HG02623 (cell line): ENCODE measurements at regions not wholly inside any gene's neighbourhood (a gene's known extent, or its start where the extent isn't known, plus 50 kb on each side); places are given as distances from the start of the nearest gene placed in this dataset.

ENCODE experiments used
- ATAC-seq: cut with Tn5 transposase; IDR thresholded peaks from one replicate; pipeline ENCODE4 v1.9.1; 2021; ENCODE audit warnings: moderate library complexity; ENCODE audit not compliant: unreplicated experiment

DNA sequence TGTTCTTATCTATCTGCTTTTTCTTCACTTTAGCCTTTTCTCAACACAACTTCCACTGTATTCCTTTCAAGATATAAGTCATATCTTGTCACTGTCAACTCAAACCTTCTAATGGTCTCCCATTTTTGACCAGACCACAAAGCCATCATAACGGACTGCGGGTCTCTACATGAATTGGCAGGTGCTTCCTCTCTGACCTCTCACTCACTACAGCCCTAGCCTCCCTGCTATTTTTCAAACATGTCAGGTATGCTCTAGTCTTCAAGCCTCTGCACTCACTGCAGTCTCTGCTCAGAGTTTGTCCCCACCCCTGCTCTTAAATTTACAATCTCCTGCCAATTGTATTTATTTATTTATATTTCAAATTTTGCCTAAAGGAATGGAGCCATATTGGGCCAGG, 858.1 kb downstream of the TRIB2 start:
- ATAC-seq = no peak

DNA sequence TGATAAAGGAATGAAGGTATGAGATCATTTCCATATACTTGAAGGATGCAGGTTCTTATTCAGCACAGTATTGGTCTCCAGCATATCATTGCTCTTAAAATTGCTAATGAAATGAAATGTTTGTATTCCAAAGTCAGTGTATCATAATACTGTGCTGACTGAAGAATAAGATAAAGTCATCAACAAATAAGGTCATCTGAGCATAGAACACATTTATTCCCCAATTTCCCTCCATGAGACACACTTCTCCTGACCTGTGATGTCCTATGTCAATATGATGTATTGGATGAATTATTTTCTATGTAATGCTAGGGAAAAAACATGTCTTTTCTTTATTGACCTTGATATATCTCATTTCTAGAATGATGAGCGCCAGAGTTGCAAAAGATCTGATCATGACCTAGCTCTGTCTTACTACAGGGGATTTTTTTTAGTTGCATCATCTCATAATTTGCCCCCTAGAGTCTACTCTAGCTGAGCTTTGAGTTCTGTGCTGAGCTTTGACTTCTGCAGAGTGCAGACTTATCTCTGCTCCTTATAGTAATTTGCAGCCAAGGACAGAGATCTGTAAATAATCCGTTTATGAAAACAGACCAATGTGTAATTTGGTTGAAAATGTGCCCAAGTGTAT, 859.8 kb downstream of the TRIB2 start:
- no peak for ATAC-seq

GRCh38 chr2:13578547-13578946, 861.8 kb downstream of the TRIB2 start:
- ATAC-seq = no peak

GRCh38 chr2:13581471-13581870, 864.7 kb downstream of the TRIB2 start:
- ATAC-seq = no peak

GRCh38 chr2:13583609-13584008, 866.9 kb downstream of the TRIB2 start:
- no peak for ATAC-seq

- no peak for ATAC-seq
Observed at GRCh38 chr2:13584020-13584419, 867.3 kb downstream of the TRIB2 start.

GRCh38 chr2:13585732-13586131, 869.0 kb downstream of the TRIB2 start:
- no peak for ATAC-seq

DNA sequence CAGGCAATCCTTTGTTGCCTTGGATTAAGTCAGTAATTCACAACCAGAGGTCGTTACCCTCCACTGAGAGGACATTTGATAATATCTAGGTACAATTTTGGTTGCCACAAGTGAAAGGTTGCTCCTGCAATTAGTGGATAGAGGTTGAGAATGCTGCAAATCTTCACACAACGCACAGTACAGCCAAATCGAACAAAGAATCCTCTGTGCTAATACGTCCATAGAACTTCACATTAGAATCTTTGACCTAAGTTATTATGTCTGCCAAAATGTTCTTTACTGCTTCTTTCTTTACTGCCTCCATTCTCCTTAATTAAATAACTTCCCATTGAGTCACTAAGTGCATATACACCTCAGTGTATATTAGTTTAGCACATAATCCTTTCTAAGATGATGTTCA, 879.5 kb downstream of the TRIB2 start:
- ATAC-seq = no peak

DNA sequence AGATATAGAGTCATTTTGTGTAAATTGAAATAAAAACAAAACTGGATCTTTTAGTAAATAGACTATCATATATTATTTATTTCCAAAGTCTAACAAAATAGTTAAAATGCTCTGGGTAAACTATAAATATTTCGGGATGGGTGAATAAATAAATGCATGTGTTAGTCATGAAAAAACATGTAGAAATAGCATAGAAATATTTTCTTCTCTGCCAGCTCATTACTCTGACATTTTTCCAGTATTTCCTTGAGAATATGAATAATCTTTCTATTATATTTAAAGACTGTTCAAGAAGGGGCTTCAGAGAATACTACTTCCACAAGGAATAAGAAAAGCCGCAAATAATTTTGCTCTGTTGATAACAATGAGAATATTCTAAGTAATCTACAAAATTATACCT, 880.4 kb downstream of the TRIB2 start:
- no peak for ATAC-seq

DNA sequence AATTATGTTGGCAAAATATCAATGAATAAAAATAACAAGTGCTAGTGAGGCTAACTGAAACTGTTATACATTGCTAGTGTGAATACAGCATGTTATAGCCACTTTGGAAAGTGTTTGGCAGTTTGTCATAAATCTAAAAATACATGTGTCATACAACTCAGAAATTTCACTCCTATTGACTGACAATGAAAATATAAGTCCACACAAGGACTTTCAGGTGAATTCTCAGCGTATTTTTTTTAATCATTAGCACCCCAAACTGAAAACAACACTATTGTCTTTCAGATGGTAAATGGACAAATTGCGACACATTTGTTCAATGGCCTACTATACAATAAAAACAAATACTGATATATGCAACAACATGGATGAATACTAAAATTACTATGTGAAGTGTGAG, 884.8 kb downstream of the TRIB2 start:
- ATAC-seq = no peak

DNA sequence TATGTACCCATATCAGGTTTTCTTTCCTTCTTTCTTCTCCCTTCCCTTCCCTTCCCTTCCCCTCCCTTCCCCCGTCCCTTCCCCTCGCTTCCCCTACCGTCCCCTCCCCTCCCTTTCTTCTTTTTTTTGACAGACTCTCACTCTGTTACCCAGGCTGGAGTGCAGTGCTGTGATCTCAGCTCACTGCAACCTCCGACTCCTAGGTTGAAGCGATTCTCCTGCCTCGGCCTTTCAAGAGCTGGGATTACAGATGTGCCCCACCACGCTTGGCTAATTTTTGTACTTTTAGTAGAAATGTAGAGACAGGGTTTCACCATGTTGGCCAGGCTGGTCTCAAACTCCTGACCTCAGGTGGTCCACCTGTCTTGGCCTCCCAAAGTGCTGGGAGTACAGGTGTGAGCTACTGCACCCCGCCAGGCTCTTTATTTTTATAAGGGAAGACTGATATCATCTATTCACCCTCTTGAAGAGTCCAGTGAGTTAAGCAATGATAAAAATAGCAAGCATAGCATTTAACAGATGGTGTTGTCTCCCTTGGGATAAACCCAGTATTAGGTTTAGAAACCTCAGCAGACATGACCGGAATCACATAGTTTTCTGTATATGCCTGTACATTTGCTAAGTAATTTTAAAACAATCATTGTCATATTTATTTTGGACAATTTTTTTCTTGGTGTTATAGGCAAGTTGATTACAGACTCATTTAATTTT, 888.4 kb downstream of the TRIB2 start:
- ATAC-seq = no peak

- no peak for ATAC-seq
Observed at GRCh38 chr2:13607139-13607538, 890.4 kb downstream of the TRIB2 start.

- ATAC-seq = no peak
Observed at GRCh38 chr2:13611939-13612338, 895.2 kb downstream of the TRIB2 start.

DNA sequence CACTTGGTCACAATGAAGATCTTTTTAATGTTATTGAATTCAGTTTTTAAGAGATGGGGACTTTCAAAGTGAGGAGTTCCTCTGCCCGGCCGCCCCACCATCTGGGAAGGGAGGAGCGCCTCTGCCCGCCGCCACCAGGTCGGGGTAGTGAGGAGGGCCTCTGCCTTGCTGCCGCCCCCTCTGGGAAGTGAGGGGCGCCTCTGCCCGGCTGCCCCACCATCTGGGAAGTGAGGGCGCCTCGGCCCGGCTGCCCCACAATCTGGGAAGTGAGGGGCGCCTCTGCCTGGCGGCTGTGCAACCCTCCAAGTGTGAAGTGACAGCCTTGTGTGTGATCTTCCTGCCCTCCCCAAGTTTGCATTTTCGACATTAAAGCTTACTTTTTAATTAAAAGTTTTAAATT, 899.3 kb downstream of the TRIB2 start:
- ATAC-seq = no peak

DNA sequence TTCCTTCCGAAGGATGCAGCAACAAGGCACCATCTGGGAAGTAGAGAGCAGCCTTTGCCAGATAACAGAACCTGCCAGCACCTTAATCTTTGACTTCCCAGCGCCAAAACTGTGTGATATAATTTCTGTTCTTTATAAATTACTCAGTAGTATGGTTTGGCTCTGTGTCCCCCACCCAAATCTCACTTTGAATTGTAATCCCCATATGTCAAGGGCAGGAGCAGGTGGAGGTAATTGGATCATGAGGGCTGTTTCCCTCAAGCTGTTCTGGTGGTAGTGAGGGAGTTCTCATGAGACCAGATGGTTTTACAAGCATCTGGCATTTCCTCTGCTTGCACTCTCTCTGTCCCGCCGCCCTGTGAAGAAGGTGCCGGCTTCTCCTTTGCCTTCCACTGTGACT, 899.9 kb downstream of the TRIB2 start:
- no peak for ATAC-seq

GRCh38 chr2:13628122-13628521, 911.4 kb downstream of the TRIB2 start:
- ATAC-seq = no peak

DNA sequence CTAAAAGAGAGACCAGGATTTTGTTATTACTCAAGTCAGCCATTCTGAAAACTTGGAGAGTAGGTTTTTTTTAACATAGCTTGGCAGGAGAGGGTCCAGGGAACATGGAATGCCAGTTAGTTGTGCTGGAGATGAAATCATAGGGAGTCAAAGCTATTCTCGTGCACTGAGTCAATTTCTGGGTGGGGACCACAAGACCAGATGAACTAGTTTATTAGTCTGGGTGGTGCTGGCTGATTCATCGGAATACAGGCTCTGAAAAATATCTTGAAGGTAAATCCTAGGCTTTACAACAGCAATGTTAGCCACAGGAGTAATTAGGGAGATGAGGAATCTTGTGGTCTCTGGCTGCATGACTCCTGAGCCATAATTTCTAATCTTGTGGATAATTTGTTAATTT, 921.4 kb downstream of the TRIB2 start:
- no peak for ATAC-seq

- no peak for ATAC-seq
Observed at GRCh38 chr2:13649918-13650317, 933.2 kb downstream of the TRIB2 start.

DNA sequence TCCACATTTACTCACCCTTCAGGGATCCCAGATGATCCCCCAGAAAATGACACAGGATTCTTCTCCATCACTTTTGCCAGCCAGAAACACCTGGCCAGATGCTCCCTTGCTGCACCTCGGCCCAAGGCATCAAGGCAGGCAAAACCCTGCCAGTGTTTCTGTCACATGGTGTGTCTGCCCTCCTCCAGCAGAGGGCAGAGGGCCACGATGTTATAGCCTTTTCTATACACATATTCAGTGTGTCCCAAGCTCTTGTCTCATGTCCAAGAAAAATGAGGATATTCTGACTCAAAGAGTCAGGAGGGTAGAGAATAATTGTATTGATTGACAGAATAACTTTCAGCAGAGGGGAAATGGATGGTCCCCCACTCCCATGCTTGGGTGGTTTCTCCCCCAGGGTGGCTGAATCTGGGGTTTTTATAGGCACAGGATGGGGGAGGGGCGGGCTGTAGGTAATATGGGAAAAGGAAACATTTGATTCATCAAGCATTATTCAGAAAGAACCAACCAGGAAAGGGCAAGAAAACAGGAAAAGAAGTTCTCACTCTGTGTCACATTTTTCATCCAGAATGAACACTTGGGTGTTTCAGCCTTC, 933.9 kb downstream of the TRIB2 start:
- no peak for ATAC-seq

GRCh38 chr2:13651684-13652131, 935.0 kb downstream of the TRIB2 start:
- ATAC-seq = peak; percentile 54

DNA sequence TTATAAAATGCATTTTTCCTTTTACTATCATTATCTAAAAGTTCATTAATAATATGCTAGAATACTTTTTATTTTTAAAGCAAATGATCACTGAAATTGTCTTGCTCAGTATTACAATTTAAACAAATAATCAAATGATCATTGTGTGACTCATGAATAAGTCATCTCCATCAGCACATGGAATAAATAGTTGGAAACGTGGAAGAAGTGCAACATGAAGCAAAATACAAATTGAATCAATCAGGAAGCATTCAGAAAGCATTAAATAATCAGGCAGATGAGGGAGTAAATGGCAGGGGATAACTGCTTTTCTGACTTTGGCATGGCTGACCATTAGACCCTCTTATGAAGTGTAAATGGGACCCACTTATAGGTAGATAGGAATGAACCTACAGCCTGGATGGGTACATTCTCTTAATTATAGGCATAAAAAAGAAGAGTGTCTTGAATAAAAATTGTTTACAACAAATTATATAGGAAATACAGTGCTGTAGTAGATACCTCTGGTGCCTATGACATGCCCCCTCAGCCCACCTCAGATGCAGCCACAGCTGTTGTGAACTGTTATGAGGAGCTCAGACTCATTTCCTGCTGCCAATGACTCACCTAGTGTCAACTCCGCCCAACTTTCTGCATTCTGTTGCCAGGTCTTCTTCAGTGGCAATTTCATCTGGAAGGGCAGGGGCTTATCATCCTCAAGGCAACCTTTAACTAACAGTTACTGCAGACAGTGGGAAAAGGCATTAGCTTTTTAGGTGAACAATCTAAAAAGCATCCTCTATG, 936.0 kb downstream of the TRIB2 start:
- no peak for ATAC-seq

DNA sequence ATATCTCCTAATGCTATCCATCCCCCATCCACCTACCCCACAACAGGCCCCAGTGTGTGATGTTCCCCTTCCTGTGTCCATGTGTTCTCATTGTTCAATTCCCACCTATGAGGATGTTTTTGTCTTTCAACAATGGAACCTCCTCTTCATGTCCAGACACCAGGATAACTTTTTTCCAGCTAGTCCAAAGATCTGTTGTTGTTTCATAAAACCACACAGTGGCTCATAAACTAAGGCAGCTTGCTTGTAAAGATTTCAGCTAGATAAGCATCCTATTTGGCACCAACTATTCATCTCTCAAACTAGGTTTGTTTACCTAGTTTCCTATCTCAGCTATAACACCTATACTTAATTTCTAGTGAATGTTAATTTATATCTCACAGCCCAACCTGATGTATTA, 937.7 kb downstream of the TRIB2 start:
- ATAC-seq = no peak
